H9 (cell line): ENCODE measurements at regions not wholly inside any gene's neighbourhood (a gene's known extent, or its start where the extent isn't known, plus 50 kb on each side); places are given as distances from the start of the nearest gene placed in this dataset.

ENCODE experiments used
- DNase-seq: peaks from one replicate; pipeline ENCODE4 v3.0.0-alpha.2; 2017
- H2AFZ ChIP-seq: one replicate; pipeline ENCODE4 v1.6.1; 2013; ENCODE audit warnings: mild to moderate bottlenecking, low read length, control low read depth, moderate library complexity
- H2AK5ac ChIP-seq: 2 replicates; pipeline ENCODE4 v1.6.1; 2013; ENCODE audit warnings: low read length, control low read depth, mixed read lengths; ENCODE audit not compliant: insufficient read length
- H2BK120ac ChIP-seq: one replicate; pipeline ENCODE4 v1.6.1; 2013; ENCODE audit warnings: low read depth, mild to moderate bottlenecking, low read length, control low read depth, inconsistent platforms; ENCODE audit not compliant: poor library complexity, severe bottlenecking
- H2BK12ac ChIP-seq: 2 replicates; pipeline ENCODE4 v1.6.1; 2013; ENCODE audit warnings: low read length, control low read depth, mixed read lengths, low read depth; ENCODE audit not compliant: insufficient read length
- H2BK15ac ChIP-seq: 2 replicates; pipeline ENCODE4 v1.6.1; 2013; ENCODE audit warnings: low read depth, low read length, control low read depth
- H2BK20ac ChIP-seq: one replicate; pipeline ENCODE4 v1.6.1; 2013; ENCODE audit warnings: low read depth, mild to moderate bottlenecking, low read length, control low read depth, inconsistent platforms; ENCODE audit not compliant: poor library complexity, severe bottlenecking
- H2BK5ac ChIP-seq: 2 replicates; pipeline ENCODE4 v1.6.1; 2013; ENCODE audit warnings: low read length, control low read depth, mixed read lengths; ENCODE audit not compliant: insufficient read length
- H3K14ac ChIP-seq: 2 replicates; pipeline ENCODE4 v1.6.1; 2013; ENCODE audit warnings: low read length, control low read depth; ENCODE audit not compliant: insufficient read depth
- H3K18ac ChIP-seq: 2 replicates; pipeline ENCODE4 v1.6.1; 2013; ENCODE audit warnings: low read depth, mild to moderate bottlenecking, mixed read lengths, low read length, control low read depth; ENCODE audit not compliant: insufficient read length
- H3K23ac ChIP-seq: 2 replicates; pipeline ENCODE4 v1.6.1; 2013; ENCODE audit warnings: low read length, control low read depth, mixed read lengths, low read depth; ENCODE audit not compliant: insufficient read length
- H3K23me2 ChIP-seq: 2 replicates; pipeline ENCODE4 v1.6.1; 2013; ENCODE audit warnings: low read depth, mild to moderate bottlenecking, mixed read lengths, low read length, control low read depth; ENCODE audit not compliant: insufficient read length, poor library complexity, severe bottlenecking
- H3K27ac ChIP-seq: 2 replicates; pipeline ENCODE4 v1.5.1; 2013; ENCODE audit warnings: low read length, control low read depth, mixed read lengths, low read depth; ENCODE audit not compliant: insufficient read length
- H3K27me3 ChIP-seq: 2 replicates; pipeline ENCODE4 v1.6.1; 2013; ENCODE audit warnings: low read length, control low read depth, inconsistent platforms; ENCODE audit not compliant: insufficient read depth
- H3K4ac ChIP-seq: 2 replicates; pipeline ENCODE4 v1.6.1; 2013; ENCODE audit warnings: low read depth, mild to moderate bottlenecking, control low read depth, inconsistent platforms, low read length, moderate library complexity
- H3K4me1 ChIP-seq: 2 replicates; pipeline ENCODE4 v1.6.1; 2013; ENCODE audit warnings: low read length, control low read depth, inconsistent platforms; ENCODE audit not compliant: insufficient read depth
- H3K4me2 ChIP-seq: 2 replicates; pipeline ENCODE4 v1.6.1; 2013; ENCODE audit warnings: low read length, control low read depth, mixed read lengths; ENCODE audit not compliant: insufficient read length, insufficient read depth
- H3K56ac ChIP-seq: 2 replicates; pipeline ENCODE4 v1.6.1; 2013; ENCODE audit warnings: low read depth, mild to moderate bottlenecking, mixed read lengths, low read length, control low read depth; ENCODE audit not compliant: insufficient read length
- H3K79me1 ChIP-seq: 2 replicates; pipeline ENCODE4 v1.6.1; 2013; ENCODE audit warnings: low read depth, mild to moderate bottlenecking, moderate library complexity, low read length, control low read depth, inconsistent platforms; ENCODE audit not compliant: insufficient read depth, poor library complexity, severe bottlenecking
- H3K79me2 ChIP-seq: 2 replicates; pipeline ENCODE4 v1.6.1; 2013; ENCODE audit warnings: low read length, control low read depth, inconsistent platforms; ENCODE audit not compliant: insufficient read depth
- H3K9ac ChIP-seq: 2 replicates; pipeline ENCODE4 v1.6.1; 2013; ENCODE audit warnings: low read length, control low read depth, mixed read lengths; ENCODE audit not compliant: insufficient read length; ENCODE audit errors: extremely low read depth
- H3K9me3 ChIP-seq: one replicate; pipeline ENCODE4 v1.6.1; 2013; ENCODE audit warnings: low read depth, low read length, inconsistent platforms; ENCODE audit not compliant: control insufficient read depth
- H3T11ph ChIP-seq: one replicate; pipeline ENCODE4 v1.6.1; 2013; ENCODE audit warnings: mild to moderate bottlenecking, low read length, control low read depth, inconsistent platforms
- H4K20me1 ChIP-seq: one replicate; pipeline ENCODE4 v1.6.1; 2013; ENCODE audit not compliant: control insufficient read depth, insufficient read length, insufficient read depth
- H4K5ac ChIP-seq: 2 replicates; pipeline ENCODE4 v1.6.1; 2013; ENCODE audit warnings: low read depth, mild to moderate bottlenecking, mixed read lengths, low read length, control low read depth; ENCODE audit not compliant: insufficient read length
- H4K8ac ChIP-seq: replicated peaks from 2 replicates; pipeline ENCODE4 v1.6.1; 2013; ENCODE audit warnings: low read length, control low read depth, mixed read lengths, low read depth; ENCODE audit not compliant: insufficient read length
- H4K91ac ChIP-seq: 2 replicates; pipeline ENCODE4 v1.6.1; 2013; ENCODE audit warnings: low read depth, mild to moderate bottlenecking, moderate library complexity, mixed read lengths, low read length, control low read depth; ENCODE audit not compliant: insufficient read length
- H3K27ac Mint-ChIP-seq, 3 experiments: 2 replicates in 2 of 3; 3 replicates in 1 of 3; pipeline ENCODE4 v1.8.0; 2020 to 2021; ENCODE audit warnings: mixed read lengths in 3 of 3, mild to moderate bottlenecking in 1 of 3, moderate library complexity in 1 of 3
- H3K27me3 Mint-ChIP-seq: 2 replicates; pipeline ENCODE4 v1.8.0; 2021; ENCODE audit warnings: low read depth, mild to moderate bottlenecking, moderate library complexity, mixed read lengths
- H3K36me3 Mint-ChIP-seq, 3 experiments: 2 replicates in 2 of 3; 3 replicates in 1 of 3; pipeline ENCODE4 v1.8.0; 2020 to 2021; ENCODE audit warnings: low read depth in 3 of 3, mixed read lengths in 3 of 3; ENCODE audit not compliant: insufficient read depth in 1 of 3
- H3K4me1 Mint-ChIP-seq, 2 experiments: 2 replicates each; pipeline ENCODE4 v1.8.0; 2020; ENCODE audit warnings: mixed read lengths in 2 of 2
- H3K4me3 Mint-ChIP-seq, 2 experiments: 2 replicates in 1 of 2; 3 replicates in 1 of 2; pipeline ENCODE4 v1.8.0; 2020 to 2021; ENCODE audit warnings: mild to moderate bottlenecking in 2 of 2, mixed read lengths in 2 of 2, moderate library complexity in 1 of 2
- H3K9me3 Mint-ChIP-seq, 2 experiments: 2 replicates in 1 of 2; 3 replicates in 1 of 2; pipeline ENCODE4 v1.8.0; 2020; ENCODE audit warnings: mild to moderate bottlenecking in 2 of 2, mixed read lengths in 2 of 2, moderate library complexity in 1 of 2
- CTCF ChIP-seq: fragments of 200-600 bp; sonication (generic); conservative IDR thresholded peaks from 3 replicates; pipeline ENCODE4 v1.8.0; 2021; ENCODE audit warnings: antibody characterized with exemption, mild to moderate bottlenecking
- WGBS: extraction: QIAGEN DNeasy Blood & Tissue Kit; methylation state at CpG from one replicate; pipeline ENCODE4 v1.1.7; 2013; ENCODE audit warnings: missing lambda C conversion rate, low lambda C conversion rate, mixed read lengths; ENCODE audit not compliant: insufficient read length; ENCODE audit errors: extremely low coverage; 5-methylcytosine and 5-hydroxymethylcytosine counted together

GRCh38 chr3:147200545-147200944, 205.8 kb downstream of the ZIC4 start:
- Histone ChIP-seq H2BK120ac (no peak overlapping the region), H2BK5ac (no peak overlapping the region), H3K18ac (no peak overlapping the region), H2BK15ac (no peak overlapping the region), H3K23ac (no peak overlapping the region), H3K56ac (no peak overlapping the region), H3K79me2 (no peaks in the 10 kb centered on the region), H2BK20ac (no peak overlapping the region), H3K9ac (no peak overlapping the region), H3K23me2 (no peaks in the 10 kb centered on the region), H3K4me2 (no peak overlapping the region), H3K27ac (no peak overlapping the region), H4K91ac (no peak overlapping the region), H4K5ac (no peak overlapping the region), H3K9me3 (no peaks in the 10 kb centered on the region), H2AK5ac (no peak overlapping the region), H3K14ac (no peak overlapping the region), H3K27me3 (no peaks in the 10 kb centered on the region), H4K20me1 (no peaks in the 10 kb centered on the region), H3K79me1 (no peaks in the 10 kb centered on the region), H3K4ac (no peak overlapping the region), H3T11ph (no peak overlapping the region), H3K4me1 (no peaks in the 10 kb centered on the region), H4K8ac (no peak overlapping the region), H2AFZ (no peak overlapping the region), H2BK12ac (no peak overlapping the region)
- no peak for TF ChIP-seq CTCF
- no CpG with 5 or more reads among the region's 4 CpGs for WGBS
- Mint-ChIP-seq H3K36me3 (no peaks in the 10 kb centered on the region), H3K4me3 (no peak overlapping the region), H3K27me3 (no peaks in the 10 kb centered on the region), H3K4me1 (no peaks in the 10 kb centered on the region), H3K9me3 (no peaks in the 10 kb centered on the region), H3K27ac (no peak overlapping the region)
- DNase-seq = no peak
